22Rv1 (cell line): ENCODE measurements at regions not wholly inside any gene's neighbourhood (a gene's known extent, or its start where the extent isn't known, plus 50 kb on each side); places are given as distances from the start of the nearest gene placed in this dataset.

Source experiments
- H3K27ac ChIP-seq: fragments of 450-650 bp; 2 replicates; pipeline ENCODE4 v1.5.1; 2017
- CTCF ChIP-seq: fragments of 450-650 bp; IDR thresholded peaks from 2 replicates; pipeline ENCODE4 v1.5.1; 2017; ENCODE audit warnings: mild to moderate bottlenecking
- ZFX ChIP-seq: fragments of 450-650 bp; IDR thresholded peaks from 2 replicates; pipeline ENCODE4 v1.6.1; 2017; ENCODE audit warnings: antibody characterized with exemption, borderline replicate concordance

- no peak overlapping the region for H3K27ac ChIP-seq
- TF ChIP-seq ZFX = no peak
- no peak for TF ChIP-seq CTCF
Measured at GRCh38 chr12:42801271-42801670, 211.7 kb upstream of the PRICKLE1 start.

GRCh38 chr12:42799966-42800365 lies 210.4 kb upstream of the PRICKLE1 start:
- no peak overlapping the region for H3K27ac ChIP-seq
- TF ChIP-seq CTCF (no peak), ZFX (no peak)

GRCh38 chr12:42798811-42799438 lies 209.4 kb upstream of the PRICKLE1 start:
- H3K27ac ChIP-seq = no peak overlapping the region
- TF ChIP-seq ZFX = no peak
- TF ChIP-seq CTCF = no peak

- TF ChIP-seq CTCF = no peak
- TF ChIP-seq ZFX = no peak
- no peak overlapping the region for H3K27ac ChIP-seq
Measured at GRCh38 chr12:42794806-42795205, 205.3 kb upstream of the PRICKLE1 start.

GRCh38 chr12:42793166-42793565 lies 203.6 kb upstream of the PRICKLE1 start:
- H3K27ac ChIP-seq = no peak overlapping the region
- TF ChIP-seq CTCF (no peak), ZFX (no peak)

GRCh38 chr12:42792265-42792664 lies 202.7 kb upstream of the PRICKLE1 start:
- TF ChIP-seq ZFX (no peak), CTCF (peak; percentile 33; the same call in 1 of the 2 replicates)
- no peak overlapping the region for H3K27ac ChIP-seq

- no peak overlapping the region for H3K27ac ChIP-seq
- TF ChIP-seq ZFX (no peak), CTCF (no peak)
Measured at GRCh38 chr12:42791399-42791798, 201.9 kb upstream of the PRICKLE1 start.
